ENCODE measurements at regions not wholly inside any gene's neighbourhood (a gene's known extent, or its start where the extent isn't known, plus 50 kb on each side); places are given as distances from the start of the nearest gene placed in this dataset.
"Not testable (repeated sequence)": the region's sequence is repeated elsewhere in the genome, so short reads cannot be mapped to it uniquely, and the experiment has no call there.

DNA sequence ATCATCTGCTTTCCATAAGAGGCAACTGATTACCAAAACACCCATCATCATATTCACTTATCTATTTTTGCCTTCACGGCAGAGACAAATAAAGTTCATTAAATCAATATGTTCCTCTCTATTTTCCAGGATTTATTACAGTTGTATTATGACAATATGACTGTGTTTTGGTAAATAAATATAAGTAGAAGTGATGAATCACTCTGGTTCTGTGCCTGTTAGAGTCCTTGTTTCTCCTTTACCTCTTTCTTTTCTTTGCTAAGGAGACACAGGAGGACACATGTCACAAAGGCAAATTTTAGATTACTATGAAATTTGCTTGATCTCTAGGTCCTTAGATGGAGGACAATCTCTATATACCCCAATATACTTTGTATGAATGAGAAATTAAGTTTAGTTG, 152.6 kb upstream of the PLSCR5 start:
- DNase-seq (ENCODE audit: low spot score) = no peak

- DNase-seq (ENCODE audit: low spot score) = no peak
These were observed 145.1 kb upstream of the PLSCR5 start for GRCh38 chr3:146750196-146750595.

- no peak for DNase-seq (ENCODE audit: low spot score)
These were observed 142.8 kb upstream of the PLSCR5 start for GRCh38 chr3:146747928-146748327.

- no peak for DNase-seq (ENCODE audit: low spot score)
These were observed 141.9 kb upstream of the PLSCR5 start for GRCh38 chr3:146747051-146747450.

- DNase-seq (ENCODE audit: low spot score) = no peak
These were observed 141.0 kb upstream of the PLSCR5 start for GRCh38 chr3:146746190-146746589.

DNA sequence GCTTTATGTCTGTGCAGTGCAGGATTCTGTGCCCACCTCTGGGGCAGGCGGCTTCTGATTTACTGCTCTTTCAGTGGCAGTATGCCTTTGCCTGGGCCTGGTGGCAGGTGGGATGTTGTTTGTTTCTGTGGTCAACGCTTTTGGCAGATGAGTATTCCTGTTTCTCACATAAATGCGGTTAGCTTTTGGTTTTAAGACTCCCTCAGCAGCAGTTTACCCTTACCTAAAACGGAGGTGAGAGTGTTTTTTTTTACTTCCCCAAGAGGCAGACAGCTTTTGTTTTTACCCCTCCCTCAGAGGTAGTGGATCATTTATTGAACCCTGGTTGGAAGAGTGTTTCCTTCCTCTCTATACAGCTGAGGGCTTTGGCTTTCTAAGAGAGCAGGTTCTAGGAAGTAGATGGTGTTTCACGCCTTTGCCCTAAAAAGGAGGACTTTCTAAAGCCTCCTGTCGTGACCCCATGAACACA, 134.1 kb upstream of the PLSCR5 start:
- DNase-seq (ENCODE audit: low spot score) = no peak

DNA sequence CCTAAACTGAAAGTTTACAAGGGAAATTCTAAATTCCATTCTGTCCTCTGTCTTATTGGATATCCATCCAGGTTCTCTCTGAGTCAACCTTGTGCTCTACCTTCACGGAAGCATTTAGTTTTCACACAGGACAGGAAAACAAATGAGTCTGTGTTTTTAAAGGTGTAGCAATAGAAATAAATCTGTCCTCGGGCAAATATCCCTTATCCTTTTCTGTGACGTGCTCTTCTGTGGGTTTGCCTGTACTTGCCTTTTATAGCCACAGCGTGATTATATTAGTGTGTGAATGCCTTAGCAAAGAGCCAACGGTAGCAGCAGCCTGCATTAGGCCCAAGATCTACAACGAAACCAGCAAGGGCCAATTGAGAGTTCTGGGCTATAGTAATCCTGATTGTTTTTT, 127.2 kb upstream of the PLSCR5 start:
- DNase-seq (ENCODE audit: low spot score) = no peak

- DNase-seq (ENCODE audit: low spot score) = no peak
These were observed 110.0 kb upstream of the PLSCR5 start for GRCh38 chr3:146715170-146715569.

DNA sequence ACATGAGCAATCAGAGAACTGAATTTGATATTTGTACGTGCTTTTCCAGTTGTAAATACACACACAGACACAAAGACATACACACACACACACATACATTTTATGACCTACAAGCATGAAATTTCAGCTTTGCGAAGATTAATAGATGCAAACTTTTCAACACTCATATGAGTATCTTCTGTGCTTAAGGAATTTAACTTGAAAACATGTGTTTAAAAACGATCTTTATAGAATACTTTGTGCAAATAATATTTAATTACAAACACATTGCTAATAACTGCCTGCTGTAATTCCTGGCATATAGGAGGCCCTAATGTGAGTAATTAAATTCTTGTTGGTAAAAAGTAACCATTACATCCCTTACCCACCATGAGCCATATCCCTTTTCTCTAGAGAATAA, 107.7 kb upstream of the PLSCR5 start:
- DNase-seq (ENCODE audit: low spot score) = no peak

- DNase-seq (ENCODE audit: low spot score) = no peak
These were observed 104.8 kb upstream of the PLSCR5 start for GRCh38 chr3:146709969-146710368.

DNA sequence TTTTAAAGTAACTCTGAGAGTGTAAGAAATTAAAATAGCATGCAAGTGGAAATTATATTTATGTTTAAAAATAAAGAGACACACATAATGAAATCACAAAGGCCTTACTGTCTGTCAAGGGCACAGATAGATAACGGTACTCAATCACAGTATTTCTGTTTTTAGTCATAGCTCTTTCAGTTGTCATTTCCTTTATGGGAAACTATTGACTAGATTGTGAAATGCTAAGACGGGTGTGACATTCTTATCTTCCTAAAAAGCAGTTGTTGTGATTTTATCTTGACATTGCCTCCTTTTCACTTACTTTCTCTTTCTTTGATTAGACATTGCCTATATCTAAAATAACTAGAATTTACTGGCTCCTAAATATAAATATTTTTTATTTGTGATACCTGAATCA, 100.1 kb upstream of the PLSCR5 start:
- no peak for DNase-seq (ENCODE audit: low spot score)

DNA sequence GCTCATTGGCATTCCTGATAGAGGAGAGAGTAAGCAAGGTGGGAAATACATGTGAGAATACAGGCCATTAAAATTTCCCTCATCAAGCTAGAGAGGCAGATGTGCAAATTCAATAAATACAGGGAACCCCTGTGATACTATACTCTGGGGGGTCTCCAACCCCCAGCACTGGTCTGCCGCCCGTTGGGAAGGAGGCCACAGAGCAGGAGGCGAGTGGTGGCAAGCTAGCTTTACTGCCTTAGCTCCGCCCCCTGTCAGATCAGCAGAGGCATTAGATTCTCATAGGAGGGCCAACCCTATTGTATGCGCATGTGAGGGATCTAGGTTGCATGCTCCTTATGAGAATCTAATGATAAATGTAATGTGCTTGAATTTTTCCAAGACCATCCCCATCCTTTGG, 97.1 kb upstream of the PLSCR5 start:
- DNase-seq (ENCODE audit: low spot score) = no peak

GRCh38 chr3:146701246-146701645, 96.1 kb upstream of the PLSCR5 start:
- no peak for DNase-seq (ENCODE audit: low spot score)

- not testable (repeated sequence) for DNase-seq (ENCODE audit: low spot score)
These were observed 94.9 kb upstream of the PLSCR5 start for GRCh38 chr3:146700025-146700424.

GRCh38 chr3:146692254-146692653, 87.1 kb upstream of the PLSCR5 start:
- no peak for DNase-seq (ENCODE audit: low spot score)

DNA sequence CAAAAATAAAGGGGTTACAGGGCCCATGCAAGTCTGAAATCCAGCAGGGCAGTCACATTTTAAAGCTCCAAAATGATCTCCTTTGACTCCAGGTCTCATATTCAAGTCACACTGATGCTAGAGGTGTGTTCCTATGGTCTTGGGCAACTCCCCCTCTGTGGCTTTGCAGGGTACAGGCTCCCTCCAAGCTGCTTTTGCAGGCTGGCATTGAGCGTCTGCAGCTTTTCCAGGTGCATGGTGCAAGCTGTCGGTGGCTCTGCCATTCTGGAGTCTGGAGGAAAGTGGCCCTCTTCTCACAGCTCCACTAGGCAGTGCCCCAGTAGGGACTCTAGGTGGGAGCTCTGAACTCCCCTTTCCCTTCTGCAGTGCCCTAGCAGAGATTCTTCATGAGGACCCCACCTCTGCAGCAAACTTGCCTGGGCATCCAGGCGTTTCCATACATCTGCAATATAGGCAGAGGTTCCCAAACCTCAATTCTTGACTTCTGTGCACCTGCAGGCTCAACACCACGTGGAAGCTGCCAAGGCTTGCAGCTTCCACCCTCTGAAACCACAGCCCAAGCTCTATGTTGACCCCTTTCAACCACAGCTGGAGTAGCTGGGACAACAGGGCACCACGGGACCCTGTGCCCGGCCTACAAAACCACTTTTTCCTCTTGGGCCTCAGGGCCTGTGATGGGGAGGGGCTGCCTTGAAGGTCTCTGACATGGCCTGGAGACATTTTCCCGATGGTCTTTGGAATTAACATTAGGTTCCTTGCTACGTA, 80.1 kb upstream of the PLSCR5 start:
- no peak for DNase-seq (ENCODE audit: low spot score)

DNA sequence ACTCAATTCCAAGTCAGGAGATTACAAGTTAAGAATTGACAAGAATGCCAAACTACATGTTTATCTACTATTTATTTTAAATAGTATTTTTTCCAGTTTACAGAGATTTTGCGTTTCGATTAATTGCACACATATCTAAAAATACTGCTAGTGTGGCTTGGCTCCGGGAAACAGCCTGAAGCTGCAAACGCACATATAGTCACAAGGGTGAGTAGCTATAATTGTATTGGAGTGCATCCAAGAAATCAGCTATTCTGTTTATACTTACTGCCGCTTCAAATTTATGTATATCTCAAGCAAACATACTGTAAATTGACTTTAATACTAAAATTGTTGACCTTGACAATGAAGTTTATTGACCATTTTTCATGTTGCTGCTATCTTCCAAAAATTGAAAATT, 77.0 kb upstream of the PLSCR5 start:
- no peak for DNase-seq (ENCODE audit: low spot score)

DNA sequence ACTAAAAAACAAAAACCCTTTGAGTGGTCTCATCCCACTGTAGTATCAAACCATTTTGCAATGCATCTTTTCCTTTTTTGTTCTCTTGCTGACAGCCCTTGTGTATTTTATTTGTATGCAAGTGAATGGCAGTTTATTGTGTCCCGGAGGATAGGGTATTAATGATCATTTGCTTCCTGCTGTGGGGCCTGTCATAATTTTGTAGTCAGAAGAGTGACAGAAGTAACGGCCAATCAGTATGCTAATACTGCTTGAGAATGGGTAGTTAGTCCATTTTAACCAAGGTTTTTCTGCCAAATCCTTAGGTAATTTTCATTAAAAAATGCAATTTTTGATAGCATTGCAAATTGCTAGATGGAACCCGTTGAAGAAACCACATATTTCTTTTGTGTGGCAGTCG, 75.5 kb upstream of the PLSCR5 start:
- DNase-seq (ENCODE audit: low spot score) = no peak

- DNase-seq (ENCODE audit: low spot score) = no peak
These were observed 74.8 kb upstream of the PLSCR5 start for GRCh38 chr3:146679995-146680394.

- no peak for DNase-seq (ENCODE audit: low spot score)
These were observed 74.0 kb upstream of the PLSCR5 start for GRCh38 chr3:146679191-146679590.

DNA sequence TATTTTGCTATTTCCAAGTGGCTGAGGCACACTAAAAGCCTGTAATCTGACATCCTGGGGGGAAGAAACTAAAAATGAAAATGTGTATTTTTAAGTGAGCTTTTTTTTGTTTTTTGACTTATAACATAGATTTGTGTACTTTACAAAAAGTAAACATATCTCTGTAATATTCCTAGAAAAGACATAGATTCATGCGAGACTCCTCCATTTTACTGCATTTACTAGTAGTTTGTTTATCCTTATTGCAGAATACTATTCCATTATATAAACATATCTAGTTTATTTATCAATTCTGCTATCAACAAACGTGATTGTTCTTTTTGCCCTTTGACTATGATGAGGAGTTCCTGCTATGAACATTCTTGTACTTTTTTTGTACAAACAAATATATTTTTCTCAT, 67.8 kb upstream of the PLSCR5 start:
- no peak for DNase-seq (ENCODE audit: low spot score)

- DNase-seq (ENCODE audit: low spot score) = no peak
These were observed 59.3 kb upstream of the PLSCR5 start for GRCh38 chr3:146664403-146664802.

DNA sequence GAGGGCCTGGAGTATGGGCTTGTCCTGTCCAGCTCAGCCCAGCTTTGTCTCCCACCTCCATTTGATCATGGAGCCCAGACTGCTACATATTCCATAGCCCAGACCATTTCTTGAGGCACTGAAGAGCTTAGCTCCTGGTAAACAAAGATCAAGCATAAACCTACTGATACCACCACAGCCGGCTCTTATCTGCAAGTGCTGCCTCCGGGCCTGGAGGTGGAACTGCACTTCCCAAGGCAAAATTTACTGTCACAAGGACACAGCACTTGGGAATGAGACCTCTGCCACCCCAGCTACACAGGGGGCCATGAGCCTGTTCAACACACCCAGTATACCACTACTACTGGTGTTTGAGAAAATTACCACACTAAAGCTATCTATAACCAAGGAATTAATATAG, 53.7 kb upstream of the PLSCR5 start:
- no peak for DNase-seq (ENCODE audit: low spot score)

- DNase-seq (ENCODE audit: low spot score) = no peak
These were observed 50.3 kb upstream of the PLSCR5 start for GRCh38 chr3:146655333-146655996.
